Uterus (tissue), 2 donors: ENCODE measurements at regions not wholly inside any gene's neighbourhood (a gene's known extent, or its start where the extent isn't known, plus 50 kb on each side); places are given as distances from the start of the nearest gene placed in this dataset.

Source experiments
- POLR2A ChIP-seq, 2 donors: fragments of 450-650 bp; IDR thresholded peaks; one replicate each; pipeline ENCODE4 v1.6.1; 2016; ENCODE audit warnings: antibody characterized with exemption in 2 of 2, mild to moderate bottlenecking in 1 of 2, moderate library complexity in 1 of 2
- TF ChIP-seq, protein P1 (sequence below), 4 experiments: fragments of 200-600 bp in 2 of 4; fragments of 450-650 bp in 2 of 4; sonication (generic) in 2 of 4; IDR thresholded peaks; one replicate each; pipeline ENCODE4 v1.5.1; 2016 to 2019; ENCODE audit warnings: antibody characterized with exemption in 4 of 4, mild to moderate bottlenecking in 2 of 4, moderate library complexity in 1 of 4

DNA sequence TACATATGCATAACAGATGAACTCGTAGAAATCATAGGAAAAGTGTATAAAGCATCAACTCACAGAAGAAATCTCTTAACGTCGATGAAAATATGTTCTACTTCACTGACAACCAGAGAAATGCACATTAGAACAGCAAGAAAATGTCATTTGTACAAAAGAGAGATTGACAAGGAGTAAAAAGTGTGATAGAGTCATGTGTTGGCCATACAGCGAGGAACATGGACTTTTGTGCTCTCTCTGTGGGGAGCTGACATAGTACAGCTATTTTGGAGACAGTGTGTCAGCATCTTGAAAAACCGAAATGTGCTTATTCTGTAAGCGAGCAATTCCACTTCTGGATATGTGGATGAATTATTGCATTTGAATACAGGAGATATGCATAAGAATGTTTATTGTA, 477.9 kb downstream of the ICE1 start:
- TF ChIP-seq POLR2A (IDR thresholded peaks at IDR 0.05): no peak
- TF ChIP-seq, protein P1, sequence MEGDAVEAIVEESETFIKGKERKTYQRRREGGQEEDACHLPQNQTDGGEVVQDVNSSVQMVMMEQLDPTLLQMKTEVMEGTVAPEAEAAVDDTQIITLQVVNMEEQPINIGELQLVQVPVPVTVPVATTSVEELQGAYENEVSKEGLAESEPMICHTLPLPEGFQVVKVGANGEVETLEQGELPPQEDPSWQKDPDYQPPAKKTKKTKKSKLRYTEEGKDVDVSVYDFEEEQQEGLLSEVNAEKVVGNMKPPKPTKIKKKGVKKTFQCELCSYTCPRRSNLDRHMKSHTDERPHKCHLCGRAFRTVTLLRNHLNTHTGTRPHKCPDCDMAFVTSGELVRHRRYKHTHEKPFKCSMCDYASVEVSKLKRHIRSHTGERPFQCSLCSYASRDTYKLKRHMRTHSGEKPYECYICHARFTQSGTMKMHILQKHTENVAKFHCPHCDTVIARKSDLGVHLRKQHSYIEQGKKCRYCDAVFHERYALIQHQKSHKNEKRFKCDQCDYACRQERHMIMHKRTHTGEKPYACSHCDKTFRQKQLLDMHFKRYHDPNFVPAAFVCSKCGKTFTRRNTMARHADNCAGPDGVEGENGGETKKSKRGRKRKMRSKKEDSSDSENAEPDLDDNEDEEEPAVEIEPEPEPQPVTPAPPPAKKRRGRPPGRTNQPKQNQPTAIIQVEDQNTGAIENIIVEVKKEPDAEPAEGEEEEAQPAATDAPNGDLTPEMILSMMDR (IDR thresholded peaks at IDR 0.05): no peak
